Mucosa of gallbladder (tissue), 1 donor: ENCODE measurements at regions not wholly inside any gene's neighbourhood (a gene's known extent, or its start where the extent isn't known, plus 50 kb on each side); places are given as distances from the start of the nearest gene placed in this dataset.

Experiments
- DNase-seq: peaks from one replicate; pipeline ENCODE4 v3.0.0-alpha.2; 2020; ENCODE audit warnings: low spot score
- donor health status: DM: no; HTN: no; CAD: no.

GRCh38 chr12:125193376-125194152 lies 128.3 kb downstream of the AACS start:
- no peak for DNase-seq

GRCh38 chr12:125194163-125194773 lies 129.0 kb downstream of the AACS start:
- DNase-seq, result no peak

GRCh38 chr12:125194987-125195386 lies 129.8 kb downstream of the AACS start:
- no peak for DNase-seq

GRCh38 chr12:125197326-125197725 lies 132.1 kb downstream of the AACS start:
- DNase-seq, result no peak

GRCh38 chr12:125198652-125199051 lies 133.4 kb downstream of the AACS start:
- DNase-seq, result no peak

- no peak for DNase-seq
Measured at GRCh38 chr12:125201090-125201489, 135.9 kb downstream of the AACS start.

GRCh38 chr12:125201940-125202339 lies 136.7 kb downstream of the AACS start:
- no peak for DNase-seq

- no peak for DNase-seq
Measured at GRCh38 chr12:125202421-125202820, 137.2 kb downstream of the AACS start.

- DNase-seq, result no peak
Measured at GRCh38 chr12:125203145-125203765, 138.0 kb downstream of the AACS start.

GRCh38 chr12:125205386-125205785 lies 140.2 kb downstream of the AACS start:
- no peak for DNase-seq

GRCh38 chr12:125206711-125207110 lies 141.5 kb downstream of the AACS start:
- DNase-seq, result no peak

GRCh38 chr12:125208334-125208733 lies 143.1 kb downstream of the AACS start:
- DNase-seq, result no peak

- no peak for DNase-seq
Measured at GRCh38 chr12:125208942-125209341, 143.7 kb downstream of the AACS start.

- DNase-seq, result no peak
Measured at GRCh38 chr12:125210104-125210755, 145.0 kb downstream of the AACS start.

GRCh38 chr12:125211464-125211863 lies 146.2 kb downstream of the AACS start:
- DNase-seq, result no peak

- DNase-seq, result no peak
Measured at GRCh38 chr12:125214289-125214688, 149.1 kb downstream of the AACS start.

GRCh38 chr12:125216756-125217155 lies 151.5 kb downstream of the AACS start:
- no peak for DNase-seq

GRCh38 chr12:125217308-125217707 lies 152.1 kb downstream of the AACS start:
- no peak for DNase-seq

GRCh38 chr12:125218952-125219351 lies 153.7 kb downstream of the AACS start:
- no peak for DNase-seq

- DNase-seq, result peak; percentile 90
Measured at GRCh38 chr12:125220404-125221273, 155.4 kb downstream of the AACS start.

GRCh38 chr12:125221602-125222001 lies 156.4 kb downstream of the AACS start:
- DNase-seq, result no peak

- DNase-seq, result no peak
Measured at GRCh38 chr12:125222876-125223275, 157.6 kb downstream of the AACS start.
